C4-2B (cell line): ENCODE measurements at regions not wholly inside any gene's neighbourhood (a gene's known extent, or its start where the extent isn't known, plus 50 kb on each side); places are given as distances from the start of the nearest gene placed in this dataset.

Experiments used
- H3K27ac ChIP-seq: fragments of 450-650 bp; 2 replicates; pipeline ENCODE4 v1.5.1; 2017
- CTCF ChIP-seq: fragments of 450-650 bp; conservative IDR thresholded peaks from 2 replicates; pipeline ENCODE4 v1.5.1; 2017; ENCODE audit warnings: mild to moderate bottlenecking
- ZFX ChIP-seq: fragments of 450-650 bp; IDR thresholded peaks from 2 replicates; pipeline ENCODE4 v1.6.1; 2017

GRCh38 chr10:3980660-3981059 lies 195.7 kb upstream of the KLF6 start:
- TF ChIP-seq CTCF, result no peak
- no peak for TF ChIP-seq ZFX
- H3K27ac ChIP-seq, result no peak overlapping the region

GRCh38 chr10:3980144-3980543 lies 195.1 kb upstream of the KLF6 start:
- no peak overlapping the region for H3K27ac ChIP-seq
- TF ChIP-seq ZFX (no peak), CTCF (no peak)

- H3K27ac ChIP-seq, result no peak overlapping the region
- TF ChIP-seq CTCF, result no peak
- TF ChIP-seq ZFX, result no peak
Measured at GRCh38 chr10:3978761-3979160, 193.8 kb upstream of the KLF6 start.

GRCh38 chr10:3978174-3978573 lies 193.2 kb upstream of the KLF6 start:
- TF ChIP-seq CTCF (no peak), ZFX (no peak)
- no peak overlapping the region for H3K27ac ChIP-seq

GRCh38 chr10:3977761-3978160 lies 192.8 kb upstream of the KLF6 start:
- no peak overlapping the region for H3K27ac ChIP-seq
- no peak for TF ChIP-seq ZFX
- no peak for TF ChIP-seq CTCF

- no peak overlapping the region for H3K27ac ChIP-seq
- TF ChIP-seq CTCF, result no peak
- no peak for TF ChIP-seq ZFX
Measured at GRCh38 chr10:3976718-3977117, 191.7 kb upstream of the KLF6 start.

- no peak overlapping the region for H3K27ac ChIP-seq
- no peak for TF ChIP-seq ZFX
- no peak for TF ChIP-seq CTCF
Measured at GRCh38 chr10:3976171-3976570, 191.2 kb upstream of the KLF6 start.

- no peak for TF ChIP-seq ZFX
- no peak for TF ChIP-seq CTCF
- no peak overlapping the region for H3K27ac ChIP-seq
Measured at GRCh38 chr10:3975016-3975415, 190.0 kb upstream of the KLF6 start.
